ENCODE measurements at regions not wholly inside any gene's neighbourhood (a gene's known extent, or its start where the extent isn't known, plus 50 kb on each side); places are given as distances from the start of the nearest gene placed in this dataset.

GRCh38 chr10:62627983-62628382 lies 176.5 kb upstream of the ADO start:
- TF ChIP-seq CTCF (IDR thresholded peaks at IDR 0.05; ENCODE audit: low read depth, low read length) = no peak
- no peak for TF ChIP-seq MAX (IDR thresholded peaks at IDR 0.05; ENCODE audit: low read depth, low read length)
- TF ChIP-seq POLR2A (IDR thresholded peaks at IDR 0.05; ENCODE audit: extremely low read depth, insufficient read length) = no peak
